HEK293 (cell line): ENCODE measurements at regions not wholly inside any gene's neighbourhood (a gene's known extent, or its start where the extent isn't known, plus 50 kb on each side); places are given as distances from the start of the nearest gene placed in this dataset.

Source experiments
- CTCF ChIA-PET: fragments of 350-600 bp; formaldehyde crosslinking; extraction: SDS; loops from one replicate; lab custom pipeline; 2021; ENCODE audit warnings: antibody characterized with exemption; lab: Yijun Ruan, JAX
- POLR2A ChIA-PET: fragments of 300-600 bp; formaldehyde crosslinking; extraction: SDS; loops from one replicate; lab custom pipeline; 2020; ENCODE audit warnings: antibody characterized with exemption, inconsistent platforms; lab: Yijun Ruan, JAX
- H3K27ac ChIP-seq: fragments of 200-500 bp; sonication (Bioruptor generic); 2 replicates; pipeline ENCODE4 v1.5.1; 2014; ENCODE audit warnings: low read depth, low read length, control low read depth, inconsistent platforms; ENCODE audit errors: extremely low read depth
- H3K36me3 ChIP-seq, 2 experiments: fragments of 200-500 bp in 1 of 2; sonication (Bioruptor generic) in 1 of 2; 1 replicate in 1 of 2; 2 replicates in 1 of 2; pipeline ENCODE4 v1.5.1; 2014 to 2017; ENCODE audit warnings: inconsistent platforms in 2 of 2, low read length in 2 of 2; ENCODE audit not compliant: control insufficient read depth in 2 of 2, insufficient read depth in 1 of 2
- H3K4me1 ChIP-seq: fragments of 200-500 bp; sonication (Bioruptor generic); 2 replicates; pipeline ENCODE4 v1.5.1; 2014; ENCODE audit warnings: mild to moderate bottlenecking, low read length, inconsistent platforms; ENCODE audit not compliant: control insufficient read depth, insufficient read depth
- H3K4me3 ChIP-seq: 2 replicates; pipeline ENCODE4 v1.5.1; 2011; ENCODE audit warnings: low read depth, mild to moderate bottlenecking, control low read depth, low read length, moderate library complexity
- H3K9me3 ChIP-seq: fragments of 200-500 bp; sonication (Bioruptor generic); 2 replicates; pipeline ENCODE4 v1.5.1; 2014; ENCODE audit warnings: low read depth, low read length, inconsistent platforms; ENCODE audit not compliant: control insufficient read depth, insufficient read depth
- HOXC10 ChIP-seq: sonication (generic); formaldehyde crosslinking; IDR thresholded peaks from 2 replicates; pipeline ENCODE4 v1.8.1; 2023; ENCODE audit warnings: mild to moderate bottlenecking, missing genetic modification reagents
- KLF8 ChIP-seq: fragments of 450-650 bp; formaldehyde crosslinking; IDR thresholded peaks from 2 replicates; pipeline ENCODE4 v1.5.1; 2016; ENCODE audit warnings: missing biosample characterization, missing genetic modification characterization
- PRDM10 ChIP-seq: fragments of 450-650 bp; formaldehyde crosslinking; IDR thresholded peaks from 2 replicates; pipeline ENCODE4 v1.5.1; 2016; ENCODE audit warnings: missing biosample characterization, missing genetic modification characterization
- ZIC2 ChIP-seq: fragments of 450-650 bp; formaldehyde crosslinking; IDR thresholded peaks from 2 replicates; pipeline ENCODE4 v1.5.1; 2016; ENCODE audit warnings: missing biosample characterization, missing genetic modification characterization
- ZNF133 ChIP-seq: fragments of 450-650 bp; formaldehyde crosslinking; IDR thresholded peaks from 2 replicates; pipeline ENCODE4 v1.5.1; 2016; ENCODE audit warnings: missing biosample characterization, missing genetic modification characterization
- ZNF138 ChIP-seq: fragments of 450-650 bp; formaldehyde crosslinking; IDR thresholded peaks from 2 replicates; pipeline ENCODE4 v1.5.1; 2016; ENCODE audit warnings: missing biosample characterization, missing genetic modification characterization, borderline replicate concordance
- ZNF311 ChIP-seq: fragments of 450-650 bp; formaldehyde crosslinking; IDR thresholded peaks from 2 replicates; pipeline ENCODE4 v1.5.1; 2017; ENCODE audit warnings: missing biosample characterization, missing genetic modification characterization, borderline replicate concordance
- ZNF449 ChIP-seq: fragments of 450-650 bp; formaldehyde crosslinking; IDR thresholded peaks from 2 replicates; pipeline ENCODE4 v1.5.1; 2017; ENCODE audit warnings: missing biosample characterization, mild to moderate bottlenecking, missing genetic modification characterization, moderate library complexity
- ZNF544 ChIP-seq: fragments of 450-650 bp; formaldehyde crosslinking; IDR thresholded peaks from 2 replicates; pipeline ENCODE4 v1.5.0; 2017; ENCODE audit warnings: missing biosample characterization, missing genetic modification characterization
- ZNF610 ChIP-seq: fragments of 450-650 bp; formaldehyde crosslinking; IDR thresholded peaks from 2 replicates; pipeline ENCODE4 v1.5.1; 2016; ENCODE audit warnings: missing biosample characterization, missing genetic modification characterization, borderline replicate concordance
- ZNF629 ChIP-seq: fragments of 450-650 bp; formaldehyde crosslinking; IDR thresholded peaks from 2 replicates; pipeline ENCODE4 v1.5.1; 2017; ENCODE audit warnings: missing biosample characterization, missing genetic modification characterization
- ZNF692 ChIP-seq: fragments of 450-650 bp; formaldehyde crosslinking; IDR thresholded peaks from 2 replicates; pipeline ENCODE4 v1.5.1; 2016; ENCODE audit warnings: missing biosample characterization, missing genetic modification characterization
- ZNF792 ChIP-seq: fragments of 450-650 bp; formaldehyde crosslinking; IDR thresholded peaks from 2 replicates; pipeline ENCODE4 v1.5.1; 2016; ENCODE audit warnings: missing biosample characterization, missing genetic modification characterization
- TF ChIP-seq, protein P1 (sequence below): fragments of 450-650 bp; formaldehyde crosslinking; IDR thresholded peaks from 2 replicates; pipeline ENCODE4 v1.5.1; 2017; ENCODE audit warnings: missing biosample characterization, missing genetic modification characterization
- TF ChIP-seq, protein P2 (sequence below): fragments of 450-650 bp; formaldehyde crosslinking; IDR thresholded peaks from 2 replicates; pipeline ENCODE4 v1.5.1; 2016; ENCODE audit warnings: missing biosample characterization, missing genetic modification characterization
- TF ChIP-seq, protein P3 (sequence below): fragments of 450-650 bp; formaldehyde crosslinking; IDR thresholded peaks from 2 replicates; pipeline ENCODE4 v1.5.1; 2016; ENCODE audit warnings: missing biosample characterization, missing genetic modification characterization
- TF ChIP-seq, protein P4 (sequence below): fragments of 450-650 bp; formaldehyde crosslinking; IDR thresholded peaks from 2 replicates; pipeline ENCODE4 v1.5.1; 2017; ENCODE audit warnings: missing biosample characterization, missing genetic modification characterization

GRCh38 chr14:49951691-49952345 lies 58.9 kb downstream of the ARF6 start:
- peaks cover 18% of the 10 kb centered on the region for H3K4me1 ChIP-seq
- TF ChIP-seq, protein P1, sequence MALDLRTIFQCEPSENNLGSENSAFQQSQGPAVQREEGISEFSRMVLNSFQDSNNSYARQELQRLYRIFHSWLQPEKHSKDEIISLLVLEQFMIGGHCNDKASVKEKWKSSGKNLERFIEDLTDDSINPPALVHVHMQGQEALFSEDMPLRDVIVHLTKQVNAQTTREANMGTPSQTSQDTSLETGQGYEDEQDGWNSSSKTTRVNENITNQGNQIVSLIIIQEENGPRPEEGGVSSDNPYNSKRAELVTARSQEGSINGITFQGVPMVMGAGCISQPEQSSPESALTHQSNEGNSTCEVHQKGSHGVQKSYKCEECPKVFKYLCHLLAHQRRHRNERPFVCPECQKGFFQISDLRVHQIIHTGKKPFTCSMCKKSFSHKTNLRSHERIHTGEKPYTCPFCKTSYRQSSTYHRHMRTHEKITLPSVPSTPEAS (tag by site-specific recombination): no peak
- TF ChIP-seq HOXC10 (CRISPR knock-in tag) (no peak), KLF8 (tag by site-specific recombination) (no peak), PRDM10 (no peak)
- TF ChIP-seq, protein P2, sequence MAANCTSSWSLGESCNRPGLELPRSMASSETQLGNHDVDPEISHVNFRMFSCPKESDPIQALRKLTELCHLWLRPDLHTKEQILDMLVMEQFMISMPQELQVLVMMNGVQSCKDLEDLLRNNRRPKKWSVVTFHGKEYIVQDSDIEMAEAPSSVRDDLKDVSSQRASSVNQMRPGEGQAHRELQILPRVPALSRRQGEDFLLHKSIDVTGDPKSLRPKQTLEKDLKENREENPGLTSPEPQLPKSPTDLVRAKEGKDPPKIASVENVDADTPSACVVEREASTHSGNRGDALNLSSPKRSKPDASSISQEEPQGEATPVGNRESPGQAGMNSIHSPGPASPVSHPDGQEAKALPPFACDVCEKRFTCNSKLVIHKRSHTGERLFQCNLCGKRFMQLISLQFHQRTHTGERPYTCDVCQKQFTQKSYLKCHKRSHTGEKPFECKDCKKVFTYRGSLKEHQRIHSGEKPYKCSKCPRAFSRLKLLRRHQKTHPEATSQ (tag by site-specific recombination): no peak
- ChIA-PET CTCF (interaction anchor here (0.6 to 0.9 kb wide), 4 partner anchors 8 to 153 kb away, joined by 3 to 6 read pairs (median 3); partner anchors contain the start of gene NEMF), POLR2A (no interaction called here)
- H3K4me3 ChIP-seq: no peak overlapping the region
- no peaks in the 10 kb centered on the region for H3K36me3 ChIP-seq
- no peaks in the 10 kb centered on the region for H3K9me3 ChIP-seq
- H3K27ac ChIP-seq: no peak overlapping the region

DNA sequence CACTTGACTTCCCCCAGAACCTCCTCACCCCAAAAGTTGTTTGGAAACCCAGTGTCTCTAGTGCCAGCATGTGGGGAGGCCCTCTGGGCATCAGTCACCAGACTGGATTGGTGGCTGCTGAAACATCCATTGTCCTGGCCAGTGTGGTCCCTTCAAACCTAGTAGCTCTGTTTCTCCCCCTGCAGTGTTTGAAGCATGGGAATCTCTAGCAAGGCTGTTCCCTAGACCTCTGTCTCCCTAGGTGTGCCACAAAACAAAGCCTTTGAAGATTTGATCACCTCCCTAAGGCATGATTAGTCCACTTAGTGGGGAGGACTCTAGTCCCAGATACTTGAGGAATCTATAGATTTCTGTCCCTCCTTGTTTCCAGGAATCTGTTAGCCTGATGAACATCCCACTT lies 60.3 kb downstream of the ARF6 start:
- H3K36me3 ChIP-seq: no peaks in the 10 kb centered on the region
- ChIA-PET POLR2A (no interaction called here), CTCF (no interaction called here)
- H3K4me3 ChIP-seq: no peak overlapping the region
- no peaks in the 10 kb centered on the region for H3K9me3 ChIP-seq
- peaks cover 13% of the 10 kb centered on the region for H3K4me1 ChIP-seq
- H3K27ac ChIP-seq: no peak overlapping the region
- TF ChIP-seq ZNF133 (tag by site-specific recombination): no peak
- no peak for TF ChIP-seq ZNF449
- no peak for TF ChIP-seq ZNF692 (tag by site-specific recombination)
- no peak for TF ChIP-seq ZNF629 (tag by site-specific recombination)
- TF ChIP-seq ZNF792 (tag by site-specific recombination): no peak
- TF ChIP-seq ZNF311: no peak
- TF ChIP-seq ZNF610 (tag by site-specific recombination): no peak
- TF ChIP-seq, protein P3, sequence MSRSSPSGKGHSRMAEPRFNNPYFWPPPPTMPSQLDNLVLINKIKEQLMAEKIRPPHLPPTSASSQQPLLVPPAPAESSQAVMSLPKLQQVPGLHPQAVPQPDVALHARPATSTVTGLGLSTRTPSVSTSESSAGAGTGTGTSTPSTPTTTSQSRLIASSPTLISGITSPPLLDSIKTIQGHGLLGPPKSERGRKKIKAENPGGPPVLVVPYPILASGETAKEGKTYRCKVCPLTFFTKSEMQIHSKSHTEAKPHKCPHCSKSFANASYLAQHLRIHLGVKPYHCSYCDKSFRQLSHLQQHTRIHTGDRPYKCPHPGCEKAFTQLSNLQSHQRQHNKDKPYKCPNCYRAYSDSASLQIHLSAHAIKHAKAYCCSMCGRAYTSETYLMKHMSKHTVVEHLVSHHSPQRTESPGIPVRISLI (tag by site-specific recombination): no peak
- no peak for TF ChIP-seq ZNF138 (tag by site-specific recombination)
- TF ChIP-seq ZNF544: no peak
- TF ChIP-seq ZIC2 (tag by site-specific recombination): no peak
- TF ChIP-seq, protein P4, sequence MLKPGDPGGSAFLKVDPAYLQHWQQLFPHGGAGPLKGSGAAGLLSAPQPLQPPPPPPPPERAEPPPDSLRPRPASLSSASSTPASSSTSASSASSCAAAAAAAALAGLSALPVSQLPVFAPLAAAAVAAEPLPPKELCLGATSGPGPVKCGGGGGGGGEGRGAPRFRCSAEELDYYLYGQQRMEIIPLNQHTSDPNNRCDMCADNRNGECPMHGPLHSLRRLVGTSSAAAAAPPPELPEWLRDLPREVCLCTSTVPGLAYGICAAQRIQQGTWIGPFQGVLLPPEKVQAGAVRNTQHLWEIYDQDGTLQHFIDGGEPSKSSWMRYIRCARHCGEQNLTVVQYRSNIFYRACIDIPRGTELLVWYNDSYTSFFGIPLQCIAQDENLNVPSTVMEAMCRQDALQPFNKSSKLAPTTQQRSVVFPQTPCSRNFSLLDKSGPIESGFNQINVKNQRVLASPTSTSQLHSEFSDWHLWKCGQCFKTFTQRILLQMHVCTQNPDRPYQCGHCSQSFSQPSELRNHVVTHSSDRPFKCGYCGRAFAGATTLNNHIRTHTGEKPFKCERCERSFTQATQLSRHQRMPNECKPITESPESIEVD (tag by site-specific recombination): no peak
